Gastrocnemius medialis (tissue), 4 donors: ENCODE measurements at regions not wholly inside any gene's neighbourhood (a gene's known extent, or its start where the extent isn't known, plus 50 kb on each side); places are given as distances from the start of the nearest gene placed in this dataset.

Experiments
- ATAC-seq, 2 donors: fragments of 150-250 bp; one replicate each; pipeline ENCODE4 v1.9.1; 2016
- DNase-seq, 2 donors: peaks; one replicate each; pipeline ENCODE4 v3.0.0-alpha.2; 2019
- H3K27ac ChIP-seq, 4 donors: fragments of 200-600 bp; sonication (generic); 1 replicate in 1 of 4; 2 replicates in 3 of 4; pipeline ENCODE4 v1.5.1; 2016 to 2018; ENCODE audit warnings: mild to moderate bottlenecking in 2 of 4, moderate library complexity in 1 of 4
- H3K27me3 ChIP-seq, 3 donors: fragments of 200-600 bp; sonication (generic) in 2 of 3; 1 replicate in 1 of 3; 2 replicates in 2 of 3; pipeline versions ENCODE4 v1.5.1 to v1.6.0; 2016 to 2019; ENCODE audit warnings: mild to moderate bottlenecking in 1 of 3, moderate library complexity in 1 of 3
- H3K36me3 ChIP-seq, 2 donors: fragments of 200-600 bp; sonication (generic) in 1 of 2; one replicate each; pipeline ENCODE4 v1.5.1; 2017 to 2018
- H3K4me1 ChIP-seq, 2 donors: fragments of 200-600 bp; sonication (generic) in 1 of 2; one replicate each; pipeline ENCODE4 v1.5.1; 2016 to 2017; ENCODE audit warnings: mild to moderate bottlenecking in 2 of 2
- H3K4me3 ChIP-seq, 4 donors: fragments of 200-600 bp; sonication (generic) in 3 of 4; 1 replicate in 1 of 4; 2 replicates in 3 of 4; pipeline ENCODE4 v1.5.1; 2016 to 2019; ENCODE audit warnings: mild to moderate bottlenecking in 2 of 4
- H3K9me3 ChIP-seq, 3 donors: fragments of 200-600 bp; sonication (generic) in 2 of 3; 1 replicate in 1 of 3; 2 replicates in 2 of 3; pipeline ENCODE4 v1.5.1; 2016 to 2019
- POLR2A ChIP-seq, 2 donors: fragments of 450-650 bp; IDR thresholded peaks; one replicate each; pipeline ENCODE4 v1.6.1; 2017; ENCODE audit warnings: antibody characterized with exemption in 2 of 2, mild to moderate bottlenecking in 2 of 2, moderate library complexity in 2 of 2
- in situ Hi-C, 4 donors: fragments of 200-750 bp; cut with MboI; loops; one replicate each; pipeline versions ENCODE4 v1.15.0 to v1.8.0; 2017; ENCODE audit warnings: low sequenced_read_pairs in 4 of 4
- intact Hi-C: fragments of 100-400 bp; cut with DNase I; formaldehyde crosslinking; loops from one replicate; pipeline ENCODE4 v1.15.1; 2023; ENCODE audit warnings: low total_unique reads
- TF ChIP-seq, protein P1 (sequence below), 5 experiments: fragments of 450-650 bp in 3 of 5; fragments of 200-600 bp in 2 of 5; sonication (generic) in 2 of 5; IDR thresholded peaks in 4 of 5; conservative IDR thresholded peaks in 1 of 5; 1 replicate in 4 of 5; 2 replicates in 1 of 5; pipeline ENCODE4 v1.5.1; 2016 to 2019; ENCODE audit warnings: antibody characterized with exemption in 5 of 5, mild to moderate bottlenecking in 3 of 5, moderate library complexity in 3 of 5

GRCh38 chr12:61854902-61855301, 405.3 kb upstream of the USP15 start:
- ATAC-seq = no peak
- Histone ChIP-seq H3K27me3 (no peaks in the 10 kb centered on the region), H3K9me3 (no peaks in the 10 kb centered on the region), H3K4me1 (no peaks in the 10 kb centered on the region), H3K4me3 (no peak overlapping the region), H3K36me3 (no peaks in the 10 kb centered on the region), H3K27ac (no peak overlapping the region)
- no peak for TF ChIP-seq POLR2A (IDR thresholded peaks at IDR 0.05)
- TF ChIP-seq, protein P1, sequence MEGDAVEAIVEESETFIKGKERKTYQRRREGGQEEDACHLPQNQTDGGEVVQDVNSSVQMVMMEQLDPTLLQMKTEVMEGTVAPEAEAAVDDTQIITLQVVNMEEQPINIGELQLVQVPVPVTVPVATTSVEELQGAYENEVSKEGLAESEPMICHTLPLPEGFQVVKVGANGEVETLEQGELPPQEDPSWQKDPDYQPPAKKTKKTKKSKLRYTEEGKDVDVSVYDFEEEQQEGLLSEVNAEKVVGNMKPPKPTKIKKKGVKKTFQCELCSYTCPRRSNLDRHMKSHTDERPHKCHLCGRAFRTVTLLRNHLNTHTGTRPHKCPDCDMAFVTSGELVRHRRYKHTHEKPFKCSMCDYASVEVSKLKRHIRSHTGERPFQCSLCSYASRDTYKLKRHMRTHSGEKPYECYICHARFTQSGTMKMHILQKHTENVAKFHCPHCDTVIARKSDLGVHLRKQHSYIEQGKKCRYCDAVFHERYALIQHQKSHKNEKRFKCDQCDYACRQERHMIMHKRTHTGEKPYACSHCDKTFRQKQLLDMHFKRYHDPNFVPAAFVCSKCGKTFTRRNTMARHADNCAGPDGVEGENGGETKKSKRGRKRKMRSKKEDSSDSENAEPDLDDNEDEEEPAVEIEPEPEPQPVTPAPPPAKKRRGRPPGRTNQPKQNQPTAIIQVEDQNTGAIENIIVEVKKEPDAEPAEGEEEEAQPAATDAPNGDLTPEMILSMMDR (IDR thresholded peaks at IDR 0.05 in 4 of 5, conservative IDR thresholded peaks at IDR 0.05 in 1 of 5) = no peak
- DNase-seq = no peak
- in situ Hi-C loops (no loop called here), intact Hi-C loops (no loop called here)

DNA sequence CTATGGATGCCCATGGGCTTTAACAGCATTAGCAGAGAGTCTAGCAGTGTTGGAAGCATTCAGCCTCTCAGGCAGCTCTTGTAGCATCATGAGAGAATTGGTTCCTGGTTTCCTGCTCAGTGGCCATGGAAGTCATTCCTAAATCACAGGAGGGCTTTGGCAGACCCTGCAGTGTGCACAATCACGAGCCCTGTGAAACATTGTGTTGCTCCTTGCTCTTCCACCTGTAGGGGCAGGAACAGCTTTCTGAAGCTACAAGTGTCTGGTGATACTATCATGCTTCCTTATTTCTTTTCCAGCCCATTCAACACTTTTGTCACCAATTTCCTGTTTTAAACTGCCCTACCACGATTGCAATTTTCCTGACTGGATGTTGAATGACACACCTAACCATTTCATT, 402.2 kb upstream of the USP15 start:
- no peaks in the 10 kb centered on the region for H3K27me3 ChIP-seq
- DNase-seq = no peak
- intact Hi-C loops = no loop called here
- no peaks in the 10 kb centered on the region for H3K9me3 ChIP-seq
- H3K36me3 ChIP-seq = no peaks in the 10 kb centered on the region
- no peak for ATAC-seq
- no peak overlapping the region for H3K4me3 ChIP-seq
- no peak overlapping the region for H3K27ac ChIP-seq
- in situ Hi-C loops = no loop called here
- no peak for TF ChIP-seq POLR2A (IDR thresholded peaks at IDR 0.05)
- TF ChIP-seq, protein P1 (IDR thresholded peaks at IDR 0.05 in 4 of 5, conservative IDR thresholded peaks at IDR 0.05 in 1 of 5) = no peak
- H3K4me1 ChIP-seq = no peaks in the 10 kb centered on the region

DNA sequence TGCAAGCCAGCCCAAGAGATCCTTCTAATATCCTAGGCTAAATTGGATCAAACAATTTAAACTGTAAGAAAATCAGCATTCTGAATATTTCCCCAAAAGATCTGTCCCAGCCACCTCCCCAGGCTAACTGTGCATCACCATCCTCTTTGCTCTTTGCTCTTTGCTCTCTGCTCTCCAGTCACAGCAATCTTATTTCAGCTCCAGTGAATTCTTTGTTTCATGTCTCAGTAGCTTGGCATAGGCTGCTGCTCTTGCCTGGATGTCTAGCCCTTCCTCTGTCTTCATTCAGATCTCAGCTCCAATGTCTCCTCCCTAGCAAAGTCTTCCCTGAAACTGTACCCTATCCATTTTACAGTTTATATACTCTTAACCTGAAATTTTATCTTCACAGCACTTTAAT, 399.8 kb upstream of the USP15 start:
- Histone ChIP-seq H3K27me3 (no peaks in the 10 kb centered on the region), H3K4me3 (no peak overlapping the region), H3K4me1 (no peaks in the 10 kb centered on the region), H3K27ac (no peak overlapping the region), H3K9me3 (no peaks in the 10 kb centered on the region), H3K36me3 (no peaks in the 10 kb centered on the region)
- intact Hi-C loops (no loop called here), in situ Hi-C loops (no loop called here)
- ATAC-seq (no peak), DNase-seq (no peak)
- TF ChIP-seq POLR2A (IDR thresholded peaks at IDR 0.05) = no peak
- TF ChIP-seq, protein P1 (IDR thresholded peaks at IDR 0.05 in 4 of 5, conservative IDR thresholded peaks at IDR 0.05 in 1 of 5) = no peak

DNA sequence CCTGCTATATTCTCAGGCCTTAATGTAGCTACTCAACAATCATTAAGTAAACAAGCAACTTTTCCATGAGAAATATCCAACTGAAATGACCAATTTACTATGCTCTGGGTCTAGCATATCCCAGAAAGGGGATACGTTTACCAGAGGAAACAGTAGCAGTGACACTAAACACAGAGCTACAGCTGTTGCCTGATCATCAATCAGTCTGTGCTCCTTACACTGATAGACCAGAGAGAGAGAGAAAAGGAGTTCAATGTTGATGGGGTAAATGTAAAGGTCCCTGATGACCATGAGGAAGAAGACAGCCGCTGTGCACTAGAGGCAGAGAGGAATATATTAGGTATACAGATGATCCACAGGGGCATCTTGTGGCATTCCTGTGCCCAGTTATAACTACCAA, 397.2 kb upstream of the USP15 start:
- Histone ChIP-seq H3K27me3 (no peaks in the 10 kb centered on the region), H3K4me1 (no peaks in the 10 kb centered on the region), H3K4me3 (no peak overlapping the region), H3K27ac (no peak overlapping the region), H3K9me3 (no peaks in the 10 kb centered on the region), H3K36me3 (no peaks in the 10 kb centered on the region)
- in situ Hi-C loops (no loop called here), intact Hi-C loops (no loop called here)
- TF ChIP-seq, protein P1 (IDR thresholded peaks at IDR 0.05 in 4 of 5, conservative IDR thresholded peaks at IDR 0.05 in 1 of 5) = no peak
- TF ChIP-seq POLR2A (IDR thresholded peaks at IDR 0.05) = no peak
- DNase-seq (no peak), ATAC-seq (no peak)

DNA sequence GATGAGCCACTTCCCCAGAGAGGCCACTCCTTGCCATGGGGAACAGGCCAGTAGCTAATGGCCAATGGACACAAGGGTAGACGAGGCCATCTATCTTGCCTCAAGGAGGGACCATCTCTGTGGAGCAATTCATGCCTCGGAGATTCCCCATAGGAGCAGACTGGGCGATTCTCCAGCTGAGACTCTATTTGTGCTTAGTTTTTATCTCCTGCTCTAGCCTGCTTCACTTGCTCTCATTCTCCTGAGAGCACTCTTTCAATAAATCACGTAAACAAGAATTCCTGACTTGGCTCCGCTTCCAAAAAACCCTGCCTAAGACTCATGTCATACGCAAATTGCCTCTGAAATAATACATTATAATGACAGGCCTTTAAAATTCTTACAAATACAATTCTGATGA, 396.4 kb upstream of the USP15 start:
- DNase-seq = no peak
- TF ChIP-seq, protein P1 (IDR thresholded peaks at IDR 0.05 in 4 of 5, conservative IDR thresholded peaks at IDR 0.05 in 1 of 5) = no peak
- TF ChIP-seq POLR2A (IDR thresholded peaks at IDR 0.05) = no peak
- Histone ChIP-seq H3K27ac (no peak overlapping the region), H3K27me3 (no peaks in the 10 kb centered on the region), H3K9me3 (no peaks in the 10 kb centered on the region), H3K4me1 (no peaks in the 10 kb centered on the region), H3K4me3 (no peak overlapping the region), H3K36me3 (no peaks in the 10 kb centered on the region)
- intact Hi-C loops (no loop called here), in situ Hi-C loops (no loop called here)
- ATAC-seq = no peak
